Heart left ventricle (tissue), 16 donors: ENCODE measurements at regions not wholly inside any gene's neighbourhood (a gene's known extent, or its start where the extent isn't known, plus 50 kb on each side); places are given as distances from the start of the nearest gene placed in this dataset.

Experiments
- ATAC-seq, 4 donors: fragments of 200-7000 bp; cut with Tn5 transposase; one replicate each; pipeline ENCODE4 v1.9.1; 2020 to 2022; ENCODE audit warnings: moderate library complexity in 4 of 4, mild to moderate bottlenecking in 3 of 4, moderate number of reproducible peaks in 1 of 4
- DNase-seq, 5 donors: peaks; one replicate each; pipeline ENCODE4 v3.0.0-alpha.2; 2020
- H3K27ac ChIP-seq, 12 donors: fragments of 200-600 bp; sonication (generic) in 4 of 12; one replicate each; pipeline versions ENCODE4 v1.5.0 to v1.8.0; 2016 to 2022; ENCODE audit warnings: mild to moderate bottlenecking in 2 of 12
- H3K27me3 ChIP-seq, 9 donors: fragments of 200-600 bp; sonication (generic) in 2 of 9; one replicate each; pipeline versions ENCODE4 v1.5.1 to v1.8.0; 2016 to 2022; ENCODE audit warnings: mild to moderate bottlenecking in 3 of 9
- H3K36me3 ChIP-seq, 9 donors: fragments of 200-600 bp; sonication (generic) in 2 of 9; one replicate each; pipeline versions ENCODE4 v1.5.0 to v1.8.0; 2018 to 2022; ENCODE audit warnings: mild to moderate bottlenecking in 2 of 9
- H3K4me1 ChIP-seq, 12 donors: fragments of 200-600 bp; sonication (generic) in 4 of 12; one replicate each; pipeline versions ENCODE4 v1.5.0 to v1.8.0; 2016 to 2022; ENCODE audit warnings: mild to moderate bottlenecking in 3 of 12
- H3K4me3 ChIP-seq, 12 donors: fragments of 200-600 bp; sonication (generic) in 4 of 12; one replicate each; pipeline versions ENCODE4 v1.5.0 to v1.8.0; 2017 to 2022; ENCODE audit warnings: mild to moderate bottlenecking in 9 of 12, moderate library complexity in 4 of 12
- H3K9me3 ChIP-seq, 12 donors: fragments of 200-600 bp; sonication (generic) in 4 of 12; one replicate each; pipeline versions ENCODE4 v1.5.0 to v1.8.0; 2016 to 2022; ENCODE audit warnings: mild to moderate bottlenecking in 1 of 12
- POLR2A ChIP-seq, 2 donors: fragments of 450-650 bp; IDR thresholded peaks; one replicate each; pipeline ENCODE4 v1.6.1; 2017; ENCODE audit warnings: antibody characterized with exemption in 2 of 2, mild to moderate bottlenecking in 2 of 2, moderate library complexity in 2 of 2
- WGBS, 4 donors: extraction: QIAGEN DNeasy Blood & Tissue Kit in 2 of 4; methylation state at CpG; one replicate each; pipeline versions ENCODE4 v1.1.5 to v1.1.7; 2013 to 2018; 5-methylcytosine and 5-hydroxymethylcytosine counted together
- intact Hi-C, 10 donors: fragments of 100-400 bp; cut with DNase I; formaldehyde crosslinking; loops; one replicate each; pipeline versions ENCODE4 v1.11.1 to v1.14.2; 2022
- TF ChIP-seq, protein P1 (sequence below), 12 donors: fragments of 200-600 bp; sonication (generic) in 4 of 12; IDR thresholded peaks; one replicate each; pipeline versions ENCODE4 v1.5.0 to v1.8.0; 2018 to 2022; ENCODE audit warnings: antibody characterized with exemption in 12 of 12, mild to moderate bottlenecking in 5 of 12
- donor health status: ischemic (EF 13 %, LVEDD 7.1; RV severe dilation, severe dysfunction).
- donor health status: healthy with polysubstance abuse.
- donor health status: DM: no; HTN: yes; CAD: no.
- donor health status: DM: no; HTN: no; CAD: no.
- donor health status: ischemic (EF 25% LVEDD 6.9; RV normal size, moderate dysfunction).
- donor health status: ischemic (EF 25% LVEDD 5.7; RV mildly dilated, moderate dysfunction).
- donor health status: healthy.
- donor health status: DM: yes; HTN: yes; CAD: no.
- donor health status: ischemic (EF 35%, LVEDD 5.7; RV mildly dilated, moderate dysfunction).
- donor health status: nonischemic (EF 11% LVEDD 7.7; RV severe dilation, severe dysfunction).
- donor health status: DM: yes; HTN: yes; CAD: no.
- donor health status: PGD.
- donor health status: ischemic (EF 29% LVEDD 5.4; RV normal size, mild dysfunction).
- donor health status: nonischemic (EF 23%, LVEDD 6.1; RV moderate dilation, normal function).

GRCh38 chr4:131430302-131430701, 1718.8 kb upstream of the PCDH10 start:
- TF ChIP-seq POLR2A (IDR thresholded peaks at IDR 0.05), result no peak
- TF ChIP-seq, protein P1, sequence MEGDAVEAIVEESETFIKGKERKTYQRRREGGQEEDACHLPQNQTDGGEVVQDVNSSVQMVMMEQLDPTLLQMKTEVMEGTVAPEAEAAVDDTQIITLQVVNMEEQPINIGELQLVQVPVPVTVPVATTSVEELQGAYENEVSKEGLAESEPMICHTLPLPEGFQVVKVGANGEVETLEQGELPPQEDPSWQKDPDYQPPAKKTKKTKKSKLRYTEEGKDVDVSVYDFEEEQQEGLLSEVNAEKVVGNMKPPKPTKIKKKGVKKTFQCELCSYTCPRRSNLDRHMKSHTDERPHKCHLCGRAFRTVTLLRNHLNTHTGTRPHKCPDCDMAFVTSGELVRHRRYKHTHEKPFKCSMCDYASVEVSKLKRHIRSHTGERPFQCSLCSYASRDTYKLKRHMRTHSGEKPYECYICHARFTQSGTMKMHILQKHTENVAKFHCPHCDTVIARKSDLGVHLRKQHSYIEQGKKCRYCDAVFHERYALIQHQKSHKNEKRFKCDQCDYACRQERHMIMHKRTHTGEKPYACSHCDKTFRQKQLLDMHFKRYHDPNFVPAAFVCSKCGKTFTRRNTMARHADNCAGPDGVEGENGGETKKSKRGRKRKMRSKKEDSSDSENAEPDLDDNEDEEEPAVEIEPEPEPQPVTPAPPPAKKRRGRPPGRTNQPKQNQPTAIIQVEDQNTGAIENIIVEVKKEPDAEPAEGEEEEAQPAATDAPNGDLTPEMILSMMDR (IDR thresholded peaks at IDR 0.05), result no peak
- no peak for DNase-seq
- intact Hi-C loops, result no loop called here
- Histone ChIP-seq H3K4me1 (no peaks in the 10 kb centered on the region), H3K27me3 (no peaks in the 10 kb centered on the region), H3K9me3 (peaks cover 0 to 17% (median 0%) of the 10 kb centered on the region in 12 donors), H3K4me3 (no peak overlapping the region), H3K27ac (no peak overlapping the region), H3K36me3 (no peaks in the 10 kb centered on the region)
- WGBS, 4 donors, result 52 to 71% (median 63%) methylated on average over 3 of the region's 3 CpGs
- ATAC-seq, result no peak

DNA sequence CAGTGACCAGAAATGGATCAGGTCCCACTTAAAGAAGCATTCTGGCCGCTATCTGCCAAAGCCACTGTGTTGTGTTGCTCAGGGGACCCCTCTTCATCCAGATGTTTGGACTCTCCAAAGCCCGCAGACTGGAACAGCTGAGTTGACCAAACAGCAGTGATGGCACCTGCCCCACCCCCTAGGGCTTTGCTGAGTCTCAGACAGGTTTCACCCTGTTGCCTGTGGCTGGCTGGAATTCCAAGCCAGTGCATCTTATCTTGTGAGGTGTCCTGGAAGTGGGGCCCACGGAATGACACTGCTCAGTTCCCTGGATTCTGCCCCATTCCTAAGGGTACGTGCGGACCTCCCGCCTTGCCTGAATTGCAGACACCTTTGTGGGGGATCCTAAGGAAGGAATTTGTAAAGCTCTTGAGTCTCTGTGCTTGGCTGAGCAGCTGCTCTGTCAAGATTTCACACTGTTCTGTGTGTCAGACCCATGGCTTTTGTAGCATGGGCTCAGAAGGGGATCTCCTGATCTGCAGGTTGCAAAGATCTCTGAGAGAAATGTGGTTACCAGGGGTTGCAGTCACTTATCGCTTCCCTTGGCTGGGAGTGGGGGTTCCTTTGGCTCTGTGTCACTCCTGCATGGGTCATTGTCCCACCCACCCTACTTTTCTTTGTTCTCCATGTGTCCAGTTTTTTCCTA, 1707.9 kb upstream of the PCDH10 start:
- DNase-seq, result no peak
- TF ChIP-seq, protein P1 (IDR thresholded peaks at IDR 0.05), result no peak
- TF ChIP-seq POLR2A (IDR thresholded peaks at IDR 0.05), result no peak
- peaks cover 0 to 24% (median 0%) of the 10 kb centered on the region in 12 donors for H3K9me3 ChIP-seq
- intact Hi-C loops, result no loop called here
- no peak overlapping the region for H3K4me3 ChIP-seq
- H3K36me3 ChIP-seq, result no peaks in the 10 kb centered on the region
- H3K4me1 ChIP-seq, result no peaks in the 10 kb centered on the region
- no peaks in the 10 kb centered on the region for H3K27me3 ChIP-seq
- no peak overlapping the region for H3K27ac ChIP-seq
- WGBS, 4 donors, result 72 to 86% (median 79%) methylated on average over 6 to 7 of the region's 7 CpGs
- no peak for ATAC-seq

GRCh38 chr4:131447883-131448282, 1701.2 kb upstream of the PCDH10 start:
- no peaks in the 10 kb centered on the region for H3K27me3 ChIP-seq
- H3K9me3 ChIP-seq, result no peaks in the 10 kb centered on the region
- TF ChIP-seq POLR2A (IDR thresholded peaks at IDR 0.05), result no peak
- TF ChIP-seq, protein P1 (IDR thresholded peaks at IDR 0.05), result no peak
- no peaks in the 10 kb centered on the region for H3K36me3 ChIP-seq
- no peak for ATAC-seq
- H3K4me1 ChIP-seq, result no peaks in the 10 kb centered on the region
- intact Hi-C loops, result no loop called here
- 62 to 69% (median 66%) methylated on average over 6 of the region's 6 CpGs for WGBS, 4 donors
- H3K27ac ChIP-seq, result no peak overlapping the region
- no peak overlapping the region for H3K4me3 ChIP-seq
- no peak for DNase-seq

DNA sequence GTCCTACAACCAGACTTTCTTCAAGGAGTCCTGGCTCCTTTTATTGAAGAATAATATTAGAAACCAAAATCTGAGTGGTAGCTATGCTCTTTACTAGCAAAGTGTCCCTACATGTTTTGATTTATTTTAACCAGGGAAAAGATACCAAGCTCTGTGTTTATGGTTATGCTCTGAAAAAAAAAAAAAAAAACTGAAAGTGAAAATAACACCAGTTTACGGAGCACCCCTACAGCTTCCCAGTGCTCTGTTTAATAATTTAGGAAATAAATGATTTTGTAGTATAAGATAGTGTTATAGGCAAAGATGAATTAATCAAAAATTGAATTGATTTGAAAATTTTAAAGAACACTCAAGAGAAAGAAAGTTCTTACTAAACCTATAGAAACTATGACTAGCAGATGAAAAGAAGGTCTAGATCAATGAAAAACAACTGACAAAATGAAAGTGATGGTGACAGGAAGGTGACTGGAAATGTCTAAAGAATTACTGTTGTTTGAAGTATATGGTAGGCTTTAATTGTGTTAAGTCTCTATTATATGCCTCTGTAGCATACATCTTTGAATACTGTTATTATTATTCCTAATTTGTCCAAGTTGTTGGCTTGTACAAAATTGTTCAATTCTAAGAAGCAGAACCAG, 1698.4 kb upstream of the PCDH10 start:
- TF ChIP-seq, protein P1 (IDR thresholded peaks at IDR 0.05), result no peak
- no peak for TF ChIP-seq POLR2A (IDR thresholded peaks at IDR 0.05)
- intact Hi-C loops, result no loop called here
- DNase-seq, result no peak
- H3K4me1 ChIP-seq, result no peaks in the 10 kb centered on the region
- no peaks in the 10 kb centered on the region for H3K36me3 ChIP-seq
- 88 to 95% (median 91%) methylated on average over 1 of the region's 1 CpG for WGBS, 4 donors
- no peak for ATAC-seq
- no peak overlapping the region for H3K27ac ChIP-seq
- H3K27me3 ChIP-seq, result no peaks in the 10 kb centered on the region
- H3K4me3 ChIP-seq, result no peak overlapping the region
- H3K9me3 ChIP-seq, result peaks cover 0 to 11% (median 6%) of the 10 kb centered on the region in 12 donors
